NAMALWA (cell line): ENCODE measurements at regions not wholly inside any gene's neighbourhood (a gene's known extent, or its start where the extent isn't known, plus 50 kb on each side); places are given as distances from the start of the nearest gene placed in this dataset.
"Not testable (repeated sequence)": the region's sequence is repeated elsewhere in the genome, so short reads cannot be mapped to it uniquely, and the experiment has no call there.

Experiments used
- DNase-seq: peaks from one replicate; pipeline ENCODE4 v3.0.0-alpha.2; 2015; ENCODE audit warnings: low spot score

GRCh38 chr15:26125664-26126063 lies 262.5 kb upstream of the ATP10A start:
- no peak for DNase-seq

GRCh38 chr15:26119322-26119721 lies 256.2 kb upstream of the ATP10A start:
- no peak for DNase-seq

- DNase-seq: no peak
These were observed 252.3 kb upstream of the ATP10A start for GRCh38 chr15:26115229-26115943.

GRCh38 chr15:26114128-26114527 lies 251.0 kb upstream of the ATP10A start:
- not testable (repeated sequence) for DNase-seq

DNA sequence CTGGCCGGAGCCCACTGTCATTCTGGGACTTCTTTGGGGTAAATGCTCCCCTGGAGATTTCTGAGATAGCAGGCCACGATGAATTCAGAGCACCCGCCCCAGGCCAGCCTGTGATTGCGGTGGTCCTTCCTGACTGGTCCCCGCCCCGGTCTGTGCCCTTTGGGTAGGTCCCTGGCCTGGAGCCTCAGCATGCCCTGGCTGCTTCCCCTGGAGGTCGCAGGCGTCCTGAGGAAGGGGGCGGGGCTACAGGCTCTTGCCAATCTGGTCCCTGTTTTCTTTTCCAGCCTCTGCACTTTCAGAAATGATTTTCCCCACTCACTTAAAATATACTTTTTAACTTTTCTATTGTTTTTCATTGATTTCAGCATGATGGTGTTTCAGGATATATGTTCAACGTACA lies 250.2 kb upstream of the ATP10A start:
- DNase-seq: no peak

DNA sequence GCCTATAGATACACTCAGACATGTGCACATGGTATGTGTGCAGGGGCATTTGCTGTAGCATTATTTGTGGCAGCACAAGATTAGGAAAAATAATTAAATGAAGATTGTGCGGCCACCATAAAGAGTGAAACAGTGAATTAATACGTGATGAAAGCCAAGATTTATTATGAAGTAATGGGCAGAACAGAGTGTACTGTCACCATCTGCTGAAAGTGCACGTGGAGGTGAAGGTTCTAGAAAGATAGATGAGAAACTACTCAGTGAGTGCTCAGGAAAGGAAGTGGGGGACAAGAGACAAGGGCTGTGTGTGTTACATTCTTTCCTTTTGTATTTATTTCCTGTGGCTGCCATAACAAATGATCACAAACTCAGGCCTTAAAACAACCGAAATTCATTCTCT lies 246.1 kb upstream of the ATP10A start:
- DNase-seq: no peak

GRCh38 chr15:26106556-26106955 lies 243.4 kb upstream of the ATP10A start:
- DNase-seq: no peak

DNA sequence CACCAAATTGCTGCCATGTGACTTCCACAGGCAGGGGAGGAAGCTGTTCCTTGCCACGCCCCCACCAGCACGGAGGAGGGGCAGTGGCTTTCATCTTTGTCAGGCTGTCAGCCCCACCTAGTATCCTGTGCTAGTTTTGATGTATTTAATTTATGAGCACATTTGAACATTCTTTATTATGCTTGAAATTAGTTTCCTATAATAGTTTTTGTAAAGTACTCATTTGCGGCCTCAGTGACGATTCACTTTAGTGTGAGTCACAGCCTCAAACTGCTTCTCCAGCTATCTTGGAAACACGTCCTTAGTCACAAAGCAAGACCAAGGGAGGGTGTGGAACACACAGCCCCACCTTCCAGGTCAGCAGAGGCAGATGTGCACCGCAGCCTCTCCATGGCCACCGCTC lies 239.9 kb upstream of the ATP10A start:
- DNase-seq: no peak

GRCh38 chr15:26102365-26102764 lies 239.2 kb upstream of the ATP10A start:
- DNase-seq: no peak

GRCh38 chr15:26101443-26101842 lies 238.3 kb upstream of the ATP10A start:
- no peak for DNase-seq

DNA sequence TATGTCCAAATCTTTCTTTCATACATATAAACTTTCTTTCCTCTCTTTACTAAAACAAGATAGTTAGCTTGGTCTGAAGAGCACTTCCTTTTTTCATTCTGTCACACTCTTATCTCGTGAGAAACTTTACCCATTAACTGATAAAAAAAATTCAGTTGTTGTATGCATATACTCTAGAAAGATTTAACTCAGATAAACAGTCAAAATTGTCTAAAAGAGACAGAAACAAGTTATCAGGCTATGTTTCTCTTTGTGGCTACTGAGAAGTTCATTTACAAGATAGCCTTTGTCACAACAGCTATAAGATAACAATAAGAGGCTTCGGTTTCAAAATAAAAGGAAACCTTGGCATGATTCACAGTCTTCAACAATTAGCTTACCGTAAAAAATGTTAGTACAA lies 235.7 kb upstream of the ATP10A start:
- DNase-seq: no peak

DNA sequence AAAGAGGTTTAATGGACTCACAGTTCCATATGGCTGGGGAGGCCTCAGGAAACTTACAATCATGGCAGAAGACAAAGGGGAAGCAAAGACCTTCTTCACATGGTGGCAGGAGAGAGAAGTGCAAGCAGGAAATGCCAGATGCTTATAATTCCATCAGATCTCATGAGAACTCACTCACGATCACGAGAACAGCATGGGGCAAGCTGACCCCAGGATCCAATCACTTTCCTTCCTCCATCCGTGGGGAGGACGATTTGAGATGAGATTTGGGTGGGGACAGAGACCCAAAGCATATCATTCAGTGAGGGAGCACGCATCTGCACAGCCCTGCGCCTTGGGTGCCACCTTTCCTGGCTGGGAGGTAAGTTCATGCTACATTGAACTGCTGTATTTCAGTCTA lies 234.1 kb upstream of the ATP10A start:
- DNase-seq: peak; percentile 11

- DNase-seq: no peak
These were observed 233.5 kb upstream of the ATP10A start for GRCh38 chr15:26096581-26096980.

DNA sequence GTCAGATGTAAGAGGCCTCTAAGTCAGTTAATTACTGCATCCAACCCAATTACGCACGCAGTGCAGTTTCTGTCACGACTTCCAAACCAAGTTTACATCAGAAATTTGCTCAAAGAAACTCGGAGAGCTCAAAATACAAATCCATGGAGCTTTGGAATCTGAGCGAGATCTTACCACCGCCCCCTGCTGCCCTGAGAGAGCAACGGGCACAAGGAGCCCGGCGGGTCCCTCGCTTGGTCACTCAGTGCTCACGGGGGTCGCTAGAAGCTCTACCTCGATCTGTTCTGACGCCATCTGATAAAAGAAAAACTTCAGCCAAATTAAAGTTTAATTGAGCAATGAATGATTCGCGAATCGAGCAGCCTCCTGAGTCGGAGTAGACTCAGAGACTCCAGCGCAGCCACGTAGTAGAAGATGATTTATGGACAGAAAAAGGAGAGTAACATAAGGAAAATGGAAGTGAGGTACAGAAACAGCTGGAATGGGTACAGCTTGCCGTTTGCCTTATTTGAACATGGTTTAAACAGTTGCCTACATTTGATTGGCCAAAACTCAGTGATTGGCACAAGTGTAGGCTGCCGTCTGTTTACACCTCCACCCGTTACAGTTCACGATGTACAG lies 232.7 kb upstream of the ATP10A start:
- DNase-seq: no peak

GRCh38 chr15:26091184-26091583 lies 228.1 kb upstream of the ATP10A start:
- DNase-seq: no peak

DNA sequence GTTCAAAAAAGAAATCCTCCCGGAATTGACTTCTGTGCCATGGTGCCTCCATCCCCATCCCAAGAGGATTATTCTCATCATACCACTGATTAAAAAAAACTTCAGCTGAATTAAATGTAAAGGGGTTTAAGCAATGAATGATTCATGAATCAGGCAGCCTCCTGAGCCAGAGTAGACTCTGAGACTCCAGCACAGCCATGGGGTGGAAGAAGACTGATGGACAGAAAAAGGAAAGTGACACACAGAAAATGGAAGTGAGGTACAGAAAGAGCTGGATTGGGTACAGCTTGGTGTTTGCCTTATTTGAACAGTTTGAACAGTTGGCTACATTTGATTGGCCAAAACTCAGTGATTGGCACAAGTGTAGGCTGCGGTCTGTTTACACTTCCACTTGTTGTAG lies 224.8 kb upstream of the ATP10A start:
- DNase-seq: no peak

DNA sequence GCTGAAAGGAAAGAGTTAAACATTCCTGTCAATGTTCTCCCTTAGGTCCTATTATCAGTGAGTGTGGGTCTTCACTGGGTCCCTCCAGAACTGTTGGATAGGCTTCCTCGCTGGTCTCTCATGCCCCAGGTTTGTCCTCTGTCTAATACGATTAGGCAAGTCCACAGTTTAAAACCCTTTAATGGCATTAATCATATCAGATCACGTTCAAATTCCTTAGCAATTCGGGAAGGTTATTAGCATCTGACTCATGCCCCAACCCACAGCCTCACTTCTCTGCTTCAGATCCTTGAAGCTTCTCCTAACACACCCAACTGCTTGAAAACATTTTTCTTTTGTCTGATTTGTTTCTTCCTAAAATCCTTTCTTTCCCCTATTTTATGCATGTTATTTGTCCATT lies 224.3 kb upstream of the ATP10A start:
- no peak for DNase-seq

GRCh38 chr15:26084771-26085170 lies 221.6 kb upstream of the ATP10A start:
- no peak for DNase-seq

DNA sequence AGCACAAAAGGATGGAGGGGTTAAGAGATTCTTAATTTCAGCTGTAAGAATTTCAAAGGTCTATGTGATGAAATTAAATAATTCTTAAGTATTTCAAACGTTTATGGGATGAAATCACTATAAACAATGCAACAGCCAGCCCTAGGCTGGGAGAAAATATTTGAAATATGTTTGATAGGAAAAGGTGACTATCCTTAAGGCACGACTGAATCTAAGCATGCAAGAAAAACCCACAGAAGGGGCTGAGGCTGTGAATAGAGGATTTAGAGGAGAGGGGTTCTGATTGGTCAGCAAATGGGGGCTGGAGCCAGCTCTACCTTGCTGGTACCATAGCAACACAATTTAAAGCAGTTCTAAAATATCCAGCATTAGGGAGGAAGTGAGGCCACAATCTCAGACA lies 220.8 kb upstream of the ATP10A start:
- DNase-seq: no peak

- DNase-seq: no peak
These were observed 220.3 kb upstream of the ATP10A start for GRCh38 chr15:26083457-26083856.

GRCh38 chr15:26082221-26083109 lies 219.3 kb upstream of the ATP10A start:
- DNase-seq: peak; percentile 97

- DNase-seq: no peak
These were observed 218.7 kb upstream of the ATP10A start for GRCh38 chr15:26081758-26082220.

- DNase-seq: no peak
These were observed 212.6 kb upstream of the ATP10A start for GRCh38 chr15:26075770-26076169.
